Central memory CD8-positive, alpha-beta T cell (primary cell): ENCODE measurements at regions not wholly inside any gene's neighbourhood (a gene's known extent, or its start where the extent isn't known, plus 50 kb on each side); places are given as distances from the start of the nearest gene placed in this dataset.

Experiments used
- ATAC-seq: fragments of 150-1000 bp; cut with Tn5 transposase; replicated peaks from 2 replicates; pipeline ENCODE4 v1.10.0; 2022; ENCODE audit warnings: mild to moderate bottlenecking, moderate FRiP score, moderate number of reproducible peaks; ENCODE audit not compliant: poor library complexity, severe bottlenecking; ENCODE audit errors: extremely low read depth
- DNase-seq, 2 donors: peaks; one replicate each; pipeline ENCODE4 v3.0.0; 2021; ENCODE audit warnings: low spot score in 2 of 2
- H3K27ac Mint-ChIP-seq: one replicate; pipeline ENCODE4 v1.8.0; 2022; ENCODE audit warnings: low read depth, mild to moderate bottlenecking, moderate library complexity, mixed read lengths
- H3K27me3 Mint-ChIP-seq: one replicate; pipeline ENCODE4 v1.8.0; 2022; ENCODE audit warnings: mixed read lengths
- H3K36me3 Mint-ChIP-seq: one replicate; pipeline ENCODE4 v1.8.0; 2022; ENCODE audit warnings: mild to moderate bottlenecking, moderate library complexity, mixed read lengths; ENCODE audit not compliant: insufficient read depth
- H3K4me1 Mint-ChIP-seq: one replicate; pipeline ENCODE4 v1.8.0; 2022; ENCODE audit warnings: mixed read lengths
- H3K4me3 Mint-ChIP-seq: one replicate; pipeline ENCODE4 v1.8.0; 2022; ENCODE audit warnings: mild to moderate bottlenecking, moderate library complexity, mixed read lengths
- H3K9me3 Mint-ChIP-seq: one replicate; pipeline ENCODE4 v1.8.0; 2022; ENCODE audit warnings: mixed read lengths

- Mint-ChIP-seq H3K36me3 (no peaks in the 10 kb centered on the region), H3K4me3 (no peak overlapping the region), H3K4me1 (peaks cover 49% of the 10 kb centered on the region), H3K27ac (peak overlapping the region; percentile 0), H3K27me3 (no peaks in the 10 kb centered on the region), H3K9me3 (no peaks in the 10 kb centered on the region)
- ATAC-seq (peak; percentile 6), DNase-seq (no peak)
Measured at GRCh38 chr1:108082738-108083562, 117.2 kb downstream of the SLC25A24 start.

GRCh38 chr1:108082001-108082400, 117.0 kb upstream of the VAV3 start:
- Mint-ChIP-seq H3K4me3 (no peak overlapping the region), H3K9me3 (no peaks in the 10 kb centered on the region), H3K36me3 (no peaks in the 10 kb centered on the region), H3K27ac (peak overlapping the region; percentile 36), H3K4me1 (peaks cover 52% of the 10 kb centered on the region), H3K27me3 (no peaks in the 10 kb centered on the region)
- ATAC-seq = no peak
- no peak for DNase-seq

- peak overlapping the region; percentile 36 for H3K27ac Mint-ChIP-seq
- DNase-seq = peak in 1 of 2 donors; percentile 36
- peak overlapping the region; percentile 33 for H3K4me3 Mint-ChIP-seq
- no peaks in the 10 kb centered on the region for H3K9me3 Mint-ChIP-seq
- ATAC-seq = peak; percentile 84
- H3K27me3 Mint-ChIP-seq = no peaks in the 10 kb centered on the region
- H3K36me3 Mint-ChIP-seq = no peaks in the 10 kb centered on the region
- H3K4me1 Mint-ChIP-seq = peaks cover 52% of the 10 kb centered on the region
Measured at GRCh38 chr1:108080448-108080847, 115.5 kb upstream of the VAV3 start.

- Mint-ChIP-seq H3K27ac (peak overlapping the region; percentile 75), H3K4me1 (peaks cover 52% of the 10 kb centered on the region), H3K36me3 (no peaks in the 10 kb centered on the region), H3K27me3 (no peaks in the 10 kb centered on the region), H3K4me3 (peak overlapping the region; percentile 51), H3K9me3 (no peaks in the 10 kb centered on the region)
- ATAC-seq = peak; percentile 65
- DNase-seq = peak in 1 of 2 donors; percentile 17
Measured at GRCh38 chr1:108079440-108080025, 114.6 kb upstream of the VAV3 start.

GRCh38 chr1:108077991-108078390, 113.0 kb upstream of the VAV3 start:
- Mint-ChIP-seq H3K36me3 (no peaks in the 10 kb centered on the region), H3K4me3 (peak overlapping the region; percentile 15), H3K27me3 (no peaks in the 10 kb centered on the region), H3K27ac (peak overlapping the region; percentile 82), H3K9me3 (no peaks in the 10 kb centered on the region), H3K4me1 (peaks cover 49% of the 10 kb centered on the region)
- DNase-seq (no peak), ATAC-seq (peak; percentile 9)

- no peaks in the 10 kb centered on the region for H3K27me3 Mint-ChIP-seq
- ATAC-seq (no peak), DNase-seq (no peak)
- no peak overlapping the region for H3K27ac Mint-ChIP-seq
- H3K4me3 Mint-ChIP-seq = no peak overlapping the region
- peaks cover 28% of the 10 kb centered on the region for H3K4me1 Mint-ChIP-seq
- H3K9me3 Mint-ChIP-seq = no peaks in the 10 kb centered on the region
- H3K36me3 Mint-ChIP-seq = no peaks in the 10 kb centered on the region
Measured at GRCh38 chr1:108075055-108075454, 110.1 kb upstream of the VAV3 start.

GRCh38 chr1:108072776-108073175, 107.8 kb upstream of the VAV3 start:
- no peak overlapping the region for H3K27ac Mint-ChIP-seq
- H3K36me3 Mint-ChIP-seq = no peaks in the 10 kb centered on the region
- DNase-seq = no peak
- peaks cover 18% of the 10 kb centered on the region for H3K4me1 Mint-ChIP-seq
- no peaks in the 10 kb centered on the region for H3K9me3 Mint-ChIP-seq
- no peak overlapping the region for H3K4me3 Mint-ChIP-seq
- H3K27me3 Mint-ChIP-seq = no peaks in the 10 kb centered on the region
- no peak for ATAC-seq

- H3K9me3 Mint-ChIP-seq = no peaks in the 10 kb centered on the region
- ATAC-seq = no peak
- no peaks in the 10 kb centered on the region for H3K27me3 Mint-ChIP-seq
Measured at GRCh38 chr1:108072212-108072611, 107.2 kb upstream of the VAV3 start.

GRCh38 chr1:108071601-108072000, 106.6 kb upstream of the VAV3 start:
- DNase-seq (no peak), ATAC-seq (no peak)
- no peak overlapping the region for H3K4me3 Mint-ChIP-seq
- no peaks in the 10 kb centered on the region for H3K36me3 Mint-ChIP-seq
- H3K27ac Mint-ChIP-seq = no peak overlapping the region
- H3K27me3 Mint-ChIP-seq = no peaks in the 10 kb centered on the region
- peaks cover 23% of the 10 kb centered on the region for H3K4me1 Mint-ChIP-seq
- H3K9me3 Mint-ChIP-seq = no peaks in the 10 kb centered on the region

More at GRCh38 chr1:108072212-108072611, 107.2 kb upstream of the VAV3 start:
- no peak for DNase-seq
- Mint-ChIP-seq H3K27ac (no peak overlapping the region), H3K36me3 (no peaks in the 10 kb centered on the region), H3K4me1 (peaks cover 22% of the 10 kb centered on the region), H3K4me3 (no peak overlapping the region)

- DNase-seq (no peak), ATAC-seq (no peak)
- no peak overlapping the region for H3K4me3 Mint-ChIP-seq
- peaks cover 23% of the 10 kb centered on the region for H3K4me1 Mint-ChIP-seq
- H3K27me3 Mint-ChIP-seq = no peaks in the 10 kb centered on the region
- no peak overlapping the region for H3K27ac Mint-ChIP-seq
- no peaks in the 10 kb centered on the region for H3K9me3 Mint-ChIP-seq
- no peaks in the 10 kb centered on the region for H3K36me3 Mint-ChIP-seq
Measured at GRCh38 chr1:108070662-108071061, 105.7 kb upstream of the VAV3 start.

GRCh38 chr1:108067884-108068540, 103.0 kb upstream of the VAV3 start:
- H3K4me1 Mint-ChIP-seq = peaks cover 20% of the 10 kb centered on the region
- DNase-seq (no peak), ATAC-seq (no peak)
- no peaks in the 10 kb centered on the region for H3K9me3 Mint-ChIP-seq
- H3K4me3 Mint-ChIP-seq = no peak overlapping the region
- peak overlapping the region; percentile 5 for H3K27ac Mint-ChIP-seq
- no peaks in the 10 kb centered on the region for H3K36me3 Mint-ChIP-seq
- no peaks in the 10 kb centered on the region for H3K27me3 Mint-ChIP-seq

- peaks cover 15% of the 10 kb centered on the region for H3K4me1 Mint-ChIP-seq
- H3K27me3 Mint-ChIP-seq = no peaks in the 10 kb centered on the region
- H3K4me3 Mint-ChIP-seq = no peak overlapping the region
- ATAC-seq (no peak), DNase-seq (no peak)
- peaks cover 5% of the 10 kb centered on the region for H3K9me3 Mint-ChIP-seq
- no peak overlapping the region for H3K27ac Mint-ChIP-seq
- H3K36me3 Mint-ChIP-seq = no peaks in the 10 kb centered on the region
Measured at GRCh38 chr1:108066808-108067207, 101.8 kb upstream of the VAV3 start.

GRCh38 chr1:108064255-108064654, 99.3 kb upstream of the VAV3 start:
- Mint-ChIP-seq H3K4me3 (no peak overlapping the region), H3K9me3 (peaks cover 9% of the 10 kb centered on the region), H3K36me3 (no peaks in the 10 kb centered on the region), H3K27me3 (no peaks in the 10 kb centered on the region), H3K4me1 (peaks cover 15% of the 10 kb centered on the region), H3K27ac (no peak overlapping the region)
- DNase-seq (no peak), ATAC-seq (no peak)
